WERI-Rb-1 (cell line): ENCODE measurements at regions not wholly inside any gene's neighbourhood (a gene's known extent, or its start where the extent isn't known, plus 50 kb on each side); places are given as distances from the start of the nearest gene placed in this dataset.

Experiments used
- DNase-seq: peaks from one replicate; pipeline ENCODE4 v3.0.0-alpha.2; 2020
- H3K27ac ChIP-seq: fragments of 250-450 bp; sonication (Bioruptor Pico); 2 replicates; pipeline ENCODE4 v1.5.1; 2020; ENCODE audit warnings: mild to moderate bottlenecking, moderate library complexity
- H3K27me3 ChIP-seq: fragments of 250-450 bp; sonication (Bioruptor Pico); 2 replicates; pipeline ENCODE4 v1.5.1; 2021; ENCODE audit warnings: mild to moderate bottlenecking, low read depth, moderate library complexity; ENCODE audit not compliant: insufficient read depth, severe bottlenecking
- H3K36me3 ChIP-seq: fragments of 250-450 bp; sonication (Bioruptor Pico); 2 replicates; pipeline ENCODE4 v1.5.1; 2020; ENCODE audit warnings: mild to moderate bottlenecking, moderate library complexity
- H3K4me3 ChIP-seq: 2 replicates; pipeline ENCODE4 v1.5.1; 2011; ENCODE audit warnings: low read depth, mild to moderate bottlenecking, control low read depth, low read length
- H3K9me3 ChIP-seq: fragments of 250-450 bp; sonication (Bioruptor Pico); 2 replicates; pipeline ENCODE4 v1.5.1; 2021; ENCODE audit warnings: mild to moderate bottlenecking, moderate library complexity; ENCODE audit not compliant: severe bottlenecking
- TF ChIP-seq, protein P1 (sequence below): IDR thresholded peaks from 2 replicates; pipeline ENCODE4 v1.5.1; 2011; ENCODE audit warnings: low read depth, mild to moderate bottlenecking, control low read depth, inconsistent platforms, low read length

DNA sequence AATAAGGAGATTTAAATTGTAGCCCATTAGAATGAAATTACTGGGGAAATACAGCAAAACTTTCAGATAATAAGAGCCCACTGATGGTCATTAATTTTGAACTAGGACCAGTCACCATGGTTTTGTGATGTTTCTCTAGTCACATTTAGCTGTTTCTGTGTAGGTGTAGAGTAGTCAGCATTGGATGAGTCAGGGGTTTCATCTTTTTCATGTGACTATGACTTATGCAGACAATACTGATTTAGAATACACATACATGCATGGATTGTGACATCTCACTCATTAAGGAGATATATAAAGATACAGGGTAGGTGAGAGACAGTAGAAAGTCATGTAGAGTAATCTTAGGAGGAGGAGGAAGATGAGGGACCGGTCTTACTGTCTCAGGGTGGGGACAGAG, 1192.7 kb downstream of the KCNT2 start:
- TF ChIP-seq, protein P1, sequence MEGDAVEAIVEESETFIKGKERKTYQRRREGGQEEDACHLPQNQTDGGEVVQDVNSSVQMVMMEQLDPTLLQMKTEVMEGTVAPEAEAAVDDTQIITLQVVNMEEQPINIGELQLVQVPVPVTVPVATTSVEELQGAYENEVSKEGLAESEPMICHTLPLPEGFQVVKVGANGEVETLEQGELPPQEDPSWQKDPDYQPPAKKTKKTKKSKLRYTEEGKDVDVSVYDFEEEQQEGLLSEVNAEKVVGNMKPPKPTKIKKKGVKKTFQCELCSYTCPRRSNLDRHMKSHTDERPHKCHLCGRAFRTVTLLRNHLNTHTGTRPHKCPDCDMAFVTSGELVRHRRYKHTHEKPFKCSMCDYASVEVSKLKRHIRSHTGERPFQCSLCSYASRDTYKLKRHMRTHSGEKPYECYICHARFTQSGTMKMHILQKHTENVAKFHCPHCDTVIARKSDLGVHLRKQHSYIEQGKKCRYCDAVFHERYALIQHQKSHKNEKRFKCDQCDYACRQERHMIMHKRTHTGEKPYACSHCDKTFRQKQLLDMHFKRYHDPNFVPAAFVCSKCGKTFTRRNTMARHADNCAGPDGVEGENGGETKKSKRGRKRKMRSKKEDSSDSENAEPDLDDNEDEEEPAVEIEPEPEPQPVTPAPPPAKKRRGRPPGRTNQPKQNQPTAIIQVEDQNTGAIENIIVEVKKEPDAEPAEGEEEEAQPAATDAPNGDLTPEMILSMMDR, result no peak
- Histone ChIP-seq H3K9me3 (no peaks in the 10 kb centered on the region), H3K36me3 (no peaks in the 10 kb centered on the region), H3K27ac (no peak overlapping the region), H3K27me3 (no peaks in the 10 kb centered on the region), H3K4me3 (no peak overlapping the region)
- DNase-seq, result no peak

DNA sequence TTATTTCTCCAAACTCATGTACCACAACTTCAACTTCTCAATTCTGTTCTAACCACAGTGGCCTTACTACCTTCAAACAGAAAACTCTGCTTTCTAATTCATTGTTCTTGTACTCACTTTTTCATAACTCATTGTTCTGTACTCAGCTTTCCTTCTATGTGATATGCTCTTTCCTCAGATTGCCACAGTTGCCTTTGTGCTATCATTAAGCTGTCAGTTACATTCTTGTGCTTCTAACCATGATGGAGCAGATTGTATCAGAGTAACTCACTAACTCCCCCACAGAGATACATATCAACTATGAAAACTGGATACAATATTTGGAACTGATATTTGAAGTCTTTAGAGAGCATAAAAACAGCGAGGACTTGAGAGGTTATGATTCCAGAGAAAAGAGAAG, 1213.7 kb downstream of the KCNT2 start:
- no peak for DNase-seq
- Histone ChIP-seq H3K4me3 (no peak overlapping the region), H3K36me3 (no peaks in the 10 kb centered on the region), H3K27ac (no peak overlapping the region), H3K27me3 (no peaks in the 10 kb centered on the region), H3K9me3 (no peaks in the 10 kb centered on the region)
- TF ChIP-seq, protein P1, result no peak

DNA sequence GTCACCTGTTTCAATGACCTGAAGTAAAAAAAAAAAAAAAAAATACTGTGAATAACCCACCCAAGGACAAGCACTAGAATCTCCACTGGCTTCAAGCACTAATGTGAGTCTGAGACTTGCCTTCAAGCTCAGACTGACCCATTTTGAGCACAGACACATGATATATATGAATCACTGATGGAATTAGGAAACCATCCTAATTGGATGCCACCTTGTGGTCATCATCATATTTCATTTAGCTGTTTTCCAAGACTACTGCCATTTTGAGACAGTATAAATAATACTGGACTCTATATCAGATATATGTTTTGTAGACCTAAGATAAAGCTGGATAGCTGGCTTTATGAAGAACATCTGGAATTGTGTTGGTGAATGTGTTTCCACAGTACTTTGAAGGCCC, 1232.0 kb downstream of the KCNT2 start:
- DNase-seq, result no peak
- no peaks in the 10 kb centered on the region for H3K27me3 ChIP-seq
- no peaks in the 10 kb centered on the region for H3K36me3 ChIP-seq
- no peaks in the 10 kb centered on the region for H3K9me3 ChIP-seq
- no peak overlapping the region for H3K4me3 ChIP-seq
- TF ChIP-seq, protein P1, result peak; percentile 17; the same call in 1 of the 2 replicates
- H3K27ac ChIP-seq, result no peak overlapping the region

DNA sequence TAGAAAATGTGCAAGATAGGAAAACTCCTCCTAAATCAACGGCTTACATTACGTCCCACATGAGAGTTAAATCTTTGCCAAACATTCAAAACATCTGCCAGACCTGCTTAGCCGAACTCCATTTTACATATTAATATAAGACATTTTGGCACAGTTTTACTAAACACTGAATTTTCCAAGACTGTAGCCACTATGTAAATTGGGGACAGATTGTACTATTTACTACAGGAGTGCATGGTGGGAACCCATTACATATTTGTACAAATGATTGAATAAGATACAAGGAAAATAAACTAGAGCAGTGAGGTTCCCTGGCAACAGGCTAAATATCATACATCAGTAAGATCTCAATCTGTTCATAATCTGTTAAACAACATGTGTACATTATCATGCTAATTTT, 1234.4 kb downstream of the KCNT2 start:
- Histone ChIP-seq H3K4me3 (no peak overlapping the region), H3K27ac (no peak overlapping the region), H3K27me3 (no peaks in the 10 kb centered on the region), H3K9me3 (no peaks in the 10 kb centered on the region), H3K36me3 (no peaks in the 10 kb centered on the region)
- no peak for DNase-seq
- TF ChIP-seq, protein P1, result no peak

DNA sequence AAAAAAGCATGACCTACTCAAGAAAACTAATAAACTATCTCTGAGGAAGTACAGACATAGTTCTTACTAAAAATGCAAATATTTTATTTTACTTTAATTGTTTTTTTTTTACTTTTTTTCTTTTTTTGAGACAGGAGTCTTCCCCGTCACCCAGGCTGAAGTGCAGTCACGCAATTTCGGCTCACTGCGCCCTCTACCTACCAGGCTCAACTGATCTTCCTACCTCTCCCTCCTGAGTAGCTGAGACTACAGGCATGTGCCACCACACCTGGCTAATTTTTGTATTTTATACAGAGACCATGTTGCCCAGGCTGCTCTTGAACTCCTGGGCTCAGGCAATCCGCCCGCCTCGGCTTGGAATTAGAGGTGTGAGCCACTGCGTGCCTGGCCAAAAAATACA, 1263.1 kb downstream of the KCNT2 start:
- H3K27ac ChIP-seq, result no peak overlapping the region
- no peak overlapping the region for H3K4me3 ChIP-seq
- no peaks in the 10 kb centered on the region for H3K9me3 ChIP-seq
- H3K27me3 ChIP-seq, result no peaks in the 10 kb centered on the region
- no peak for DNase-seq
- TF ChIP-seq, protein P1, result no peak
- H3K36me3 ChIP-seq, result no peaks in the 10 kb centered on the region

DNA sequence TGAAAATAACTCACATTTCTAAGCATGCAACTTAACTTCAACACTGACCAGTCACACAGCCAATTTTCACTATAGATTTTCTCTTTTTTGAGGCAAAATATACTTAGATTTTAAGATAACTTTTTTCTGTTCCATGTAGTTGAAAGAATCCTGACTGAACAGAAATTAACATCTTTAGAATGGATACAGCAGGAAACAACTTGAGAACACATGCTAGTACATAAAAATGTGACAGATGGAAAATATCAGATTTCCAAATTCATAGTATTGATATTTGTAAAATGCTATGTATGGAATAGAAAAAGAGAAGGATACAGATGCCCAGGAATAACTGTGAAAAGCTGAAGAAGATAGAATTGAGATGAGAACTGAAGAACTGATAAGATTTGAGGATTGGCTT, 1270.6 kb downstream of the KCNT2 start:
- no peak overlapping the region for H3K4me3 ChIP-seq
- no peaks in the 10 kb centered on the region for H3K9me3 ChIP-seq
- TF ChIP-seq, protein P1, result no peak
- H3K27ac ChIP-seq, result no peak overlapping the region
- DNase-seq, result no peak
- no peaks in the 10 kb centered on the region for H3K36me3 ChIP-seq
- no peaks in the 10 kb centered on the region for H3K27me3 ChIP-seq
